GM10248 (cell line): ENCODE measurements at regions not wholly inside any gene's neighbourhood (a gene's known extent, or its start where the extent isn't known, plus 50 kb on each side); places are given as distances from the start of the nearest gene placed in this dataset.

Source experiments
- CTCF ChIA-PET: fragments of 300-600 bp; sonication (Branson Sonifier 250); formaldehyde crosslinking; extraction: SDS; loops from one replicate; lab custom pipeline; 2021; ENCODE audit warnings: antibody characterized with exemption; lab: Yijun Ruan, JAX
- POLR2A ChIA-PET: fragments of 350-650 bp; sonication (Branson Sonifier 250); formaldehyde crosslinking; extraction: SDS; loops from one replicate; lab custom pipeline; 2020; ENCODE audit warnings: antibody characterized with exemption; lab: Yijun Ruan, JAX
- DNase-seq: peaks from one replicate; pipeline ENCODE4 v3.0.0; 2012; ENCODE audit errors: extremely low spot score
- CTCF ChIP-seq: IDR thresholded peaks from 2 replicates; pipeline ENCODE4 v1.5.1; 2012; ENCODE audit warnings: mild to moderate bottlenecking, low read depth; ENCODE audit errors: extremely low read depth, missing control alignments, control extremely low read depth

- ChIA-PET POLR2A (no interaction called here), CTCF (no interaction called here)
- no peak for TF ChIP-seq CTCF
Measured at GRCh38 chr3:3340526-3340925, 161.0 kb upstream of the CRBN start.

GRCh38 chr3:3335903-3336302 lies 156.4 kb upstream of the CRBN start:
- TF ChIP-seq CTCF, result no peak
- ChIA-PET POLR2A (no interaction called here), CTCF (interaction anchor here (0.8 kb wide), 1 partner anchor 9 kb away, joined by 3 read pairs; no protein-coding TSS in a partner anchor)
- DNase-seq, result no peak

More at GRCh38 chr3:3340526-3340925, 161.0 kb upstream of the CRBN start:
- no peak for DNase-seq

GRCh38 chr3:3334491-3334890 lies 155.0 kb upstream of the CRBN start:
- no peak for DNase-seq
- CTCF ChIA-PET, result no interaction called here
- TF ChIP-seq CTCF, result no peak
- POLR2A ChIA-PET, result no interaction called here

- TF ChIP-seq CTCF, result no peak
- CTCF ChIA-PET, result interaction anchor here (1.3 kb wide), 1 partner anchor 27 kb away, joined by 3 read pairs; no protein-coding TSS in a partner anchor
- POLR2A ChIA-PET, result no interaction called here
- DNase-seq, result no peak
Measured at GRCh38 chr3:3333571-3333970, 154.1 kb upstream of the CRBN start.

GRCh38 chr3:3316521-3316920 lies 137.0 kb upstream of the CRBN start:
- POLR2A ChIA-PET, result no interaction called here
- CTCF ChIA-PET, result no interaction called here
- no peak for DNase-seq
- TF ChIP-seq CTCF, result no peak

GRCh38 chr3:3315846-3316245 lies 136.4 kb upstream of the CRBN start:
- no peak for DNase-seq
- POLR2A ChIA-PET, result no interaction called here
- no peak for TF ChIP-seq CTCF
- CTCF ChIA-PET, result interaction anchor here (1.1 kb wide), 1 partner anchor 9 kb away, joined by 3 read pairs; no protein-coding TSS in a partner anchor
